HG03103 (cell line): ENCODE measurements at regions not wholly inside any gene's neighbourhood (a gene's known extent, or its start where the extent isn't known, plus 50 kb on each side); places are given as distances from the start of the nearest gene placed in this dataset.
"Not testable (repeated sequence)": the region's sequence is repeated elsewhere in the genome, so short reads cannot be mapped to it uniquely, and the experiment has no call there.

ENCODE experiments used
- ATAC-seq: cut with Tn5 transposase; IDR thresholded peaks from one replicate; pipeline ENCODE4 v1.9.1; 2021; ENCODE audit warnings: low read depth; ENCODE audit not compliant: unreplicated experiment

- peak; percentile 64 for ATAC-seq
Observed at GRCh38 chr7:76927741-76928393, 104.3 kb downstream of the SPDYE17 start.

GRCh38 chr7:76926416-76926815 is 105.7 kb downstream of the SPDYE17 start:
- not testable (repeated sequence) for ATAC-seq

GRCh38 chr7:76924756-76925155 is 107.4 kb downstream of the SPDYE17 start:
- not testable (repeated sequence) for ATAC-seq

- ATAC-seq: not testable (repeated sequence)
Observed at GRCh38 chr7:76918619-76919018, 113.5 kb downstream of the SPDYE17 start.

- peak; percentile 60 for ATAC-seq
Observed at GRCh38 chr7:76914361-76914760, 117.8 kb downstream of the SPDYE17 start.

- not testable (repeated sequence) for ATAC-seq
Observed at GRCh38 chr7:76912011-76912814, 119.9 kb downstream of the SPDYE17 start.

- ATAC-seq: not testable (repeated sequence)
Observed at GRCh38 chr7:76904688-76905087, 127.5 kb downstream of the SPDYE17 start.

- ATAC-seq: not testable (repeated sequence)
Observed at GRCh38 chr7:76901944-76902710, 130.0 kb downstream of the SPDYE17 start.

GRCh38 chr7:76898807-76899206 is 133.4 kb downstream of the SPDYE17 start:
- not testable (repeated sequence) for ATAC-seq

GRCh38 chr7:76897007-76897406 is 135.2 kb downstream of the SPDYE17 start:
- ATAC-seq: not testable (repeated sequence)

- not testable (repeated sequence) for ATAC-seq
Observed at GRCh38 chr7:76895696-76896095, 136.5 kb downstream of the SPDYE17 start.

GRCh38 chr7:76891771-76892170 is 140.4 kb downstream of the SPDYE17 start:
- ATAC-seq: not testable (repeated sequence)

- ATAC-seq: not testable (repeated sequence)
Observed at GRCh38 chr7:76879733-76880288, 152.3 kb downstream of the SPDYE17 start.

- not testable (repeated sequence) for ATAC-seq
Observed at GRCh38 chr7:76875760-76876159, 156.4 kb downstream of the SPDYE17 start.

- not testable (repeated sequence) for ATAC-seq
Observed at GRCh38 chr7:76870504-76870808, 161.7 kb downstream of the SPDYE17 start.

- not testable (repeated sequence) for ATAC-seq
Observed at GRCh38 chr7:76867364-76867889, 164.7 kb downstream of the SPDYE17 start.

- not testable (repeated sequence) for ATAC-seq
Observed at GRCh38 chr7:76863150-76863773, 168.9 kb downstream of the SPDYE17 start.

- ATAC-seq: not testable (repeated sequence)
Observed at GRCh38 chr7:76862241-76862640, 169.9 kb downstream of the SPDYE17 start.

- not testable (repeated sequence) for ATAC-seq
Observed at GRCh38 chr7:76859933-76860332, 172.2 kb downstream of the SPDYE17 start.

- ATAC-seq: not testable (repeated sequence)
Observed at GRCh38 chr7:76854631-76855030, 177.5 kb downstream of the SPDYE17 start.
